ENCODE measurements at regions not wholly inside any gene's neighbourhood (a gene's known extent, or its start where the extent isn't known, plus 50 kb on each side); places are given as distances from the start of the nearest gene placed in this dataset.

GRCh38 chr4:104896660-104897645 is 249.7 kb upstream of the TET2 start:
- TF ChIP-seq CTCF (IDR thresholded peaks at IDR 0.05) (no peak), POLR2A (IDR thresholded peaks at IDR 0.05) (no peak)
